Fibroblast of the aortic adventitia (primary cell): ENCODE measurements at regions not wholly inside any gene's neighbourhood (a gene's known extent, or its start where the extent isn't known, plus 50 kb on each side); places are given as distances from the start of the nearest gene placed in this dataset.

Experiments used
- DNase-seq: peaks from one replicate; pipeline ENCODE4 v3.0.0-alpha.2; 2010; ENCODE audit warnings: low read depth
- H3K4me3 ChIP-seq: 2 replicates; pipeline ENCODE4 v1.5.1; 2011; ENCODE audit warnings: low read depth, mild to moderate bottlenecking, control low read depth, low read length, moderate library complexity
- CTCF ChIP-seq: IDR thresholded peaks from 2 replicates; pipeline ENCODE4 v1.5.1; 2011; ENCODE audit warnings: mild to moderate bottlenecking, low read length, control low read depth, inconsistent platforms; ENCODE audit not compliant: insufficient read depth

- H3K4me3 ChIP-seq = no peak overlapping the region
- no peak for TF ChIP-seq CTCF
- peak; percentile 98 for DNase-seq
These were observed 146.4 kb upstream of the ARID2 start for GRCh38 chr12:45582986-45583659.

- H3K4me3 ChIP-seq = no peak overlapping the region
- no peak for TF ChIP-seq CTCF
- DNase-seq = no peak
These were observed 145.2 kb upstream of the ARID2 start for GRCh38 chr12:45584336-45584735.

GRCh38 chr12:45585522-45586230 is 143.8 kb upstream of the ARID2 start:
- TF ChIP-seq CTCF = no peak
- DNase-seq = no peak

GRCh38 chr12:45586486-45586885 is 143.0 kb upstream of the ARID2 start:
- no peak for DNase-seq
- TF ChIP-seq CTCF = no peak
- no peak overlapping the region for H3K4me3 ChIP-seq

More at GRCh38 chr12:45585522-45586230, 143.8 kb upstream of the ARID2 start:
- H3K4me3 ChIP-seq = no peak overlapping the region

GRCh38 chr12:45587012-45587411 is 142.5 kb upstream of the ARID2 start:
- H3K4me3 ChIP-seq = no peak overlapping the region
- TF ChIP-seq CTCF = no peak
- DNase-seq = no peak

GRCh38 chr12:45587877-45588533 is 141.5 kb upstream of the ARID2 start:
- no peak overlapping the region for H3K4me3 ChIP-seq
- DNase-seq = no peak
- TF ChIP-seq CTCF = no peak
